Astrocyte (in vitro differentiated cells and primary cell): ENCODE measurements at regions not wholly inside any gene's neighbourhood (a gene's known extent, or its start where the extent isn't known, plus 50 kb on each side); places are given as distances from the start of the nearest gene placed in this dataset.

Experiments
- CTCF ChIP-seq: IDR thresholded peaks from 2 replicates; pipeline ENCODE4 v1.5.1; 2011; ENCODE audit warnings: low read depth, mild to moderate bottlenecking, inconsistent platforms, low read length, moderate library complexity; ENCODE audit not compliant: insufficient read depth
- EZH2 ChIP-seq: IDR thresholded peaks from 2 replicates; pipeline ENCODE4 v1.6.1; 2012; ENCODE audit warnings: mild to moderate bottlenecking, low read length, inconsistent platforms; ENCODE audit not compliant: insufficient read depth

DNA sequence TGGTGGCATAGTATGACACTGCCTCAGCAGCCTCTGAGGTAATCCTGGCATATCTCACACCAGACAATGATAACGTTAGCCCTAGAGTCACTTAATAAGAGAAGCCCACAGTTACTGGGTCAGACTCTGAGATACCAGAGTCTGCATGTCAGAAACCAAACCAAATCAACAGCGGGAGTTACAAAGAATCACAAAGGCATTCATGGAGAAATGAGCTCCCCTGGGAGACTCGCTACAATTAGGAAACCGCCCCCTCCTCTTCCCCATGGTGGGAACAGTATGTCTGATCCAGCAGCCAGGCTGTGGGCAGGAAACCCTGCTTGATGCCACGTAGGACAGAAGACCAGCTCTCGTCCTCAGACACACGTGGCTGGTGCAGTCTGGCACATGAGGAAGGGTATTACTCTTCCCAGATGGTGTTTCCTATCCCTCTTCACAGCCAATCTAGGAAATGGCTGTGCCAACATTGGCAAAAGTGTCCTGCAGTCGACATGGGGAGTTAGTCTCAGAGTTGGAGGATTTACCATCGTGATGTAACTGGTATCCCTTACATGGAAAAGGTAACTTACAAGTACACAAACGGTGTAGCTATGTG, 485.4 kb downstream of the ZNF608 start:
- TF ChIP-seq CTCF (no peak), EZH2 (no peak)
